ENCODE measurements at regions not wholly inside any gene's neighbourhood (a gene's known extent, or its start where the extent isn't known, plus 50 kb on each side); places are given as distances from the start of the nearest gene placed in this dataset.

- no peak for DNase-seq (ENCODE audit: low spot score)
These were observed 502.0 kb downstream of the QKI start for GRCh38 chr6:163916315-163917081.

DNA sequence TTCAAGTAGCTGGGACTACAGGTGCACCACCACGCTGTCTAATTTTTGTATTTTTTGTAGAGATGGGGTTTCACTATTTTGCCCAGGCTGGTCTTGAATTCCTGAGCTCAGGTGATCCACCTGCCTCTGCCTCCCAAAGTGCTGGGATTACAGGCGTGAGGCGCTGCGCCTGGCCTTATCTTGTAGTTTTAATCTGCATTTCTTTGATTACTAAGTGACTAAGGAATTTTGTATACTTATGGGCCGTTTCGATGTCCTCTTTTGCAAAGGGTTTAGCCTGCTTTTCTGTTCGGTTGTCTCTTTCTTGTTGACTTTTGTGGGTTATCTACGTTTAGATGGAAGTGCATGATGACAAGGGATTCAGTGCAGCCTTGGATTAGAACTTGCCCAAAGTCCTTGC lies 500.6 kb downstream of the QKI start:
- DNase-seq (ENCODE audit: low spot score), result no peak

DNA sequence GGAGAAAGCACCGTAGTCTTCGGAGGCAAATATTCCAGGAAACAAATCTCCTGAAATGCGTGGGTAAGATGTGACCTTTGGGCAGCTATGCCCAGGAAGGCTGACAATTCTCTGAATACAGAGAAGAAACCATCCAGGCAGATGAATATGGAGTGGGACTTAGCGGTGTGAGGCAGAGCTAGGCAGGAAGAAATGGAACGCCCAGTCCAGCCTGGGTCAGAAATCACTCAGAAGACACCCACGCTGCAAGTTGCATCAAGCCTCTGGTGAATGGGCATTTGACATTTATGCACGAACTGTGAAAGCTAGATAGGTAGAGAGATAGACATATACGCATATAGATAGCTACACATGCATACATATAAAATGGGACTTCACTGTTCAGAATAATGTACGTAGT lies 498.5 kb downstream of the QKI start:
- DNase-seq (ENCODE audit: low spot score), result no peak

DNA sequence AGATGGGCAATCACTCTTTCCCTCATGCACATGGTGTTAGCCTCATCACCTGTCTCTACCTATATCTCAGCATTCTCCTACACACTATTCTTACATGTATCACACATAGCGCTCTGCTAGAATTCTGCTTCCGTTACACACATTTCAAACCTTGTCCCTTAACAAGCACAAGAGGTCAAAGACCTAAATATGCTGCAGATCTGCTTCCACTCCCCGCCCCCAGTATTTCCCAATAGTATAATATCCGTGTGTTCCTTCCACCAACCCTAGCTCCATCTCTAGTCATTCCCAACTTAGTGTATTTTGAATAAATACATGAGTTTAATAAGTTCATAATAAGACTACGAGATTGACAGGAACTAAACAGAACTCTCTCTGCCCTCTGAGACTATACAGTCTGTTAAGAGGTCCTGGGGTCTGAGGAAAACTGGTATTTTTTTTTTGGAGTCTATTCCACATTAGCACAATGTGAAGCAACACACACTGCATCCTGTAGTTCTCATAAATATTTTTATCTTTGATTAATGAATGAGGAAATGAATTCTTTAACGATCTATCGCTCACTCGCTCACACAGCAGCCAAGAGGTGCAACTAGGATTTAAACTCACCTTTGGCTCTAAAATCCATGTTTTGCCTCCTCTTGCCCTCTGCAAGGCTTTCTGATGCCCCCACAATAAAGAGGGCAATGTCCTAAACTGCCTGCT lies 491.6 kb downstream of the QKI start:
- no peak for DNase-seq (ENCODE audit: low spot score)

DNA sequence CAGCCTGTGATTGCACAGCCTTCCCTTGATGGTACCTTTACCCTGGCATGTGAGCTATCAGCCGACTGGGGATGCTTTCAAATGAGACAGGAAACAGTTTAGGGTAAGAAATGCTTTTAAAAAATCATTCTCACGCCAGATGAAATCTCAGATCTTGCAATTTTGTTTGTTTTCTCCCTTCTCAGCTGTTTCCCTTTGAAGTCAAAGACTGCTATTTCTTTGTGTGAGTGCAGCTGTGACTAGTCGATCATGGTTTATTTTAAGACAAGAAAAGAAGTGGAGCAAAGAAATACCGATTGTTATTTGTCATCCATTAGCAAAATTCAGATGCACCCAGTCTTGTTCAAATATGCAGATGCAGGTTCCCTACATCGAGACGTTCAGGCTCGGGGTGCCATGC lies 489.7 kb downstream of the QKI start:
- DNase-seq (ENCODE audit: low spot score), result no peak

DNA sequence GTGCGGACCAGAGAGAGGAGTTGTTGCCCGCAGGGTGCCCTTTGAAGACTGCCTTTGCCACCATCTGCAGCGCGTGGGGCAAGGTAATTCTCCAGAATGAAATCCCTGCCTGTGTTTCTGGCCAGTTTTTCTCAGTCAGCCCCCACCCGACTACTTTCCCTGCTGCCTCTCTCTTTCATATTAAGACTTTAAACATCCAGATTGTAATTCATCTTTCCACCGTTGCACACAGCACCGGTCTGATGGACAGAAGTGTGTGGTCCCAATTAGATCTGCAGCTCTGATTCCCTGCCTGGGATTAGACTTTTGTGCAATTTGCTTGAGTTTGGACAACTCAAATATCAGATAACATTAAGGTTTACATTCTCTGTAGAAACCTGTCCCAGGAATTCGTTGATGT lies 489.0 kb downstream of the QKI start:
- no peak for DNase-seq (ENCODE audit: low spot score)

GRCh38 chr6:163902993-163903392 lies 488.5 kb downstream of the QKI start:
- no peak for DNase-seq (ENCODE audit: low spot score)

GRCh38 chr6:163901681-163902080 lies 487.2 kb downstream of the QKI start:
- DNase-seq (ENCODE audit: low spot score), result no peak

DNA sequence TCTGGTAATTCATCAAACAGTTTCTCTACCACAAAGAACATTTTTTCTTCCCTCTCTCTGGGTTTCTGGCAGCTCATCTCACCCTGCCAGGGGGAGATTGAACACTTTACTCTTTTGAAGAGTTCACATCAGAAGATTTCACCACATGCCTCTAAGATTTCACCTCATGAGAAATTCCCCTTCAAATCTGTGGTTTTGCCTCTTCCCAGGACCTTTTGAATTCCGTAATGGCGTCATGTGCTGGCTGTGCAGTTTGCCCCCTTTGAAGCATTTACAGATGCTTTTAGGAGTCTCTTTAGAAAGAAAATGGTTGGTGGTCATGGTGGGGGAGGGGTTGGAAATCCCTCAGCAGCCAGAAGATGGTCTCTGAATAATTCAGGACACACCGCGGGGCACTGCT lies 486.1 kb downstream of the QKI start:
- DNase-seq (ENCODE audit: low spot score), result no peak

DNA sequence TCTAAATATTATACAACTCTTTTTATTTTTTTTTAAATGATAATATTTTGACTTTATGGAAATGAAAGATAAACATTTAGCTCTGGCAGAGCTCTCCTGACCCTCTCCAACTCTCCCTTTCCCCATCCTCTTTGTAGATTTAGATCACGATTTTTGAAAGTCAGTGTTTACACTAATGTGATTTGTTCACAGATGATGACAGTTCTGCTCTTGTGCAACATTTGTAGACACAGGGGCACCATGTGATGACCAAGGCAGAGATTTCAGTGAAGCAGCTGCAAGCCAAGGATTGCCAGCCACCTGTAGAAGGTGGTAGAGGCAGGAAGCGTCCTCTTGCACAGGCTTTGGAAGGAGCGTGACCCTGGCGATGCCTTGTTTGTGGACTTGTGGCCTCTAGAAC lies 483.2 kb downstream of the QKI start:
- no peak for DNase-seq (ENCODE audit: low spot score)

DNA sequence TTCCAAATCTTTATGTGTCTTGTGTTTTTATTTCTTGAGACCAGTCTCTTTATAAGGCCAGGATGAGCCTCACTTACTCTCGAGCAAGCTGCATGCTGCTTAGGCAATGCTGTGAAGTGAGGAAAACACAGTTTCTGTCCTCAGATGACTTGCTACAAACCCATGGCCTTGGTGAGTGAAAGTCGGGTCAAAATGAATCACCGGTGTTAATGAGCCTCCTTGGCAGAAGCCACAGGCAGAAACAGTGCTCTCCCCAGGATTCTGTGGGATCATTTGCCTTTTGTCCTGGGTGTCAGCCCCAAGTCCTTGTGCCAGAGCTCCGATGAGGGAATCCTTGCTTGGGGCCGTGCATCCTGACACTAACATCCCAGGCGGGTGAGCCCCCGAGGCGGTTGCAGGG lies 482.5 kb downstream of the QKI start:
- no peak for DNase-seq (ENCODE audit: low spot score)

DNA sequence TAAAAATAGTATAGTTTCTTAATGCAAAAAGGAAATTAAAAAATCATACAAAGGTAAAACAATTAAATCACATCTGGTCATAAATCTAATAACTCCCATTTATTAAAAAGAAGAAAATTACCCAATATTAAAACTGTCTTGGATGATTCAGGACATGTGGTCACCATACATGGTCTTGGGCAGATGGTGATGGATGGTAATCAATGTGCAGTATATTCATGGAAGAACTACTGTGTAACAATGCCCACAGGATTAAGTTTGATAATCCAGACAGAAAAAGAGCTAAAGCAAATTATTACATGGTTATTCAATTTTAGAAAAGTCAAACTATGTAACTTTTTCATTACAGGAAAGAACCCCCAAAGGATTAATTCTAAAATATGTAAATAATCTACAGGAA lies 480.6 kb downstream of the QKI start:
- DNase-seq (ENCODE audit: low spot score), result no peak

- DNase-seq (ENCODE audit: low spot score), result no peak
These were observed 479.2 kb downstream of the QKI start for GRCh38 chr6:163893609-163894189.

GRCh38 chr6:163892824-163893561 lies 478.5 kb downstream of the QKI start:
- DNase-seq (ENCODE audit: low spot score), result no peak

- no peak for DNase-seq (ENCODE audit: low spot score)
These were observed 475.5 kb downstream of the QKI start for GRCh38 chr6:163889904-163890514.

GRCh38 chr6:163888030-163888819 lies 473.7 kb downstream of the QKI start:
- DNase-seq (ENCODE audit: low spot score), result no peak

DNA sequence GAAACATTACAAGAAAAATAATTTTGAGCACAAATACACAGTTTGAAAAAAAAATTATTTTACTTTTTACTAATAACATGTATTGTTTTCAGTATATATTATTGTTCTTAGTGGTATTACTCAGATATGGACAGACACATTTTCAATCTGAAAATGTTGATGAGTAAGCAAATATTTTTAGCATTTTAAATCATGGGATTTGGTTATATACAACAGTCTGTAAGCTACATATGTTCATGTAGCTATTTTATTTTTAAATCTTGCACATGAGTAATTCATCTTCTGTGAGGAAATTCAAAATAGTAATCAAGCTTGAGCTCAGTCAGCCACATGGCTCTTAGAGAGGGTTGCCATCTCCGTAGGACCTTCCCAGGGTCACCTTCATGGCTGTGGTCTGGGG lies 471.9 kb downstream of the QKI start:
- DNase-seq (ENCODE audit: low spot score), result no peak

GRCh38 chr6:163883984-163884383 lies 469.5 kb downstream of the QKI start:
- DNase-seq (ENCODE audit: low spot score), result no peak

DNA sequence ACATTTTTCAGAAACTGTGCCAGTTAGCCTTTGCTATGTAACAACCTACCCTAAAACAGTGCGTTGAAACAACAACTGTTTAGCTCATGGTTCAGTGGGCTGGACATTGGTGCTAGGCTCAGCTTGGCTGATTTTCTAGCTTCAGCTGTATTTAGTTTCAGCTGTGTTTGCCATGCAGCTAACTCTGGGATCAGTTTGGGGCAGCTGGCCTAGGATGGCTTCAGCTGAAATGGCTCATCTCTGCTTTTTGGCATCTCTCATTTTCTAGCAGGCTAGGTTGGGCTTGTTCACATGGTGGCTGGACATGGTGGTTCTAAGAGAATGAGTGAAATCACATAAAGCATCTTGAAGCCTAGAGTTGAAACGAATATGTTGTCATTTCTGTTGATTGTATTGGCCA lies 464.2 kb downstream of the QKI start:
- no peak for DNase-seq (ENCODE audit: low spot score)

- DNase-seq (ENCODE audit: low spot score), result no peak
These were observed 463.5 kb downstream of the QKI start for GRCh38 chr6:163877877-163878639.

GRCh38 chr6:163876391-163876790 lies 461.9 kb downstream of the QKI start:
- no peak for DNase-seq (ENCODE audit: low spot score)
